ENCODE measurements at regions not wholly inside any gene's neighbourhood (a gene's known extent, or its start where the extent isn't known, plus 50 kb on each side); places are given as distances from the start of the nearest gene placed in this dataset.
A peak's percentile ranks its signal among the peaks of the same experiment; 100 is the strongest.

DNA sequence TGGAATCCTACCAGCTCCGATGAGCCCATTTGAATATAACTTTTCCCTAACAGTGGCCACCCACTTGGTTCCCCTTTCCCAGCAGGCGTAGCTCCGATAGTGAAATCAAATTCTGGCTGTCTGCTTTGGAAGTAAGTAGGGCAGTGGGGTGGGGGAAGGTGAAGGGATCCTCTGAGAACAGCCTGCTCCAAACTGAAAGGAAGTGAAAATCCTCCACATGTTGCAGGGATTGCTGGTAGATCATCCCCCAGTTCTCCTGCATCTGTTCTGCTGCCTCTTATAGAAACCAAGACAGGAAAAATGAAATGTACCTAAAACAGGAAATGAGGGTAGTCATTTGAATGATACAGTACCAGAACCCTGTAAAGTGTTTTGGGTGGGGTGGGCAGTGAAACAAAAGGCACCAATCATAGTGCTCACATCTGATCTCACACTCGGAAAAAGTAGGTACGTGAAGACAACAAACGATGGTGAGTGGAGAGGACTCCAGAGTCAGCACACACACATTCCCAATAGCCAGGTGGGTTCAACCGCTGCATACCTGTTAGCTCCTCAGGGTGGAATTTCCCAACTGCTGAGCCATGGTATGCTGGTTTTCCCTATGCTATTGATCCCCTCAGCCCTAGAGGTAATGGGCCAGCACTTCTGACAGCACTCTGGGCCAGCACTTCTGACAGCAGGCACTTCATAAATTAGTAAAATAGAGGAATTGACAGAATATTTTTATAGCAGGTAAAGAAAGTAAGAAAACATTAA lies 304.9 kb upstream of the ADAMTS9 start:
- Histone ChIP-seq H3K4me3 (no peak overlapping the region), H3K4me1 (peaks cover 0 to 12% (median 10%) of the 10 kb centered on the region in 4 donors)

GRCh38 chr3:64988188-64988587 lies 300.4 kb upstream of the ADAMTS9 start:
- H3K27ac ChIP-seq (replicated peaks in 1 of 4) = no peak overlapping the region
- H3K36me3 ChIP-seq = no peaks in the 10 kb centered on the region
- TF ChIP-seq POLR2AphosphoS5 (IDR thresholded peaks at IDR 0.05) (peak; percentile 17 to 23), POLR2A (IDR thresholded peaks at IDR 0.05; ENCODE audit: low read depth) (no peak)
- intact Hi-C loops (cut with DNase I) = no loop called here
- H3K4me1 ChIP-seq = peaks cover 0 to 7% (median 0%) of the 10 kb centered on the region in 4 donors
- H3K9me3 ChIP-seq = no peaks in the 10 kb centered on the region
- WGBS = 55% methylated on average over 3 of the region's 3 CpGs
- no peaks in the 10 kb centered on the region for H3K27me3 ChIP-seq
- H3K4me3 ChIP-seq = no peak overlapping the region
- no peak for DNase-seq (ENCODE audit: extremely low spot score)

More for the DNA sequence above, 304.9 kb upstream of the ADAMTS9 start:
- Histone ChIP-seq H3K36me3 (no peaks in the 10 kb centered on the region), H3K27me3 (no peaks in the 10 kb centered on the region), H3K9me3 (no peaks in the 10 kb centered on the region), H3K27ac (replicated peaks in 1 of 4) (no peak overlapping the region)
- DNase-seq (ENCODE audit: extremely low spot score) = no peak
- WGBS = 66% methylated on average over 7 of the region's 7 CpGs
- no peak for TF ChIP-seq POLR2A (IDR thresholded peaks at IDR 0.05; ENCODE audit: low read depth)
- TF ChIP-seq EP300 (IDR thresholded peaks at IDR 0.05) = no peak
- no peak for TF ChIP-seq POLR2AphosphoS5 (IDR thresholded peaks at IDR 0.05)
- TF ChIP-seq, protein P1, sequence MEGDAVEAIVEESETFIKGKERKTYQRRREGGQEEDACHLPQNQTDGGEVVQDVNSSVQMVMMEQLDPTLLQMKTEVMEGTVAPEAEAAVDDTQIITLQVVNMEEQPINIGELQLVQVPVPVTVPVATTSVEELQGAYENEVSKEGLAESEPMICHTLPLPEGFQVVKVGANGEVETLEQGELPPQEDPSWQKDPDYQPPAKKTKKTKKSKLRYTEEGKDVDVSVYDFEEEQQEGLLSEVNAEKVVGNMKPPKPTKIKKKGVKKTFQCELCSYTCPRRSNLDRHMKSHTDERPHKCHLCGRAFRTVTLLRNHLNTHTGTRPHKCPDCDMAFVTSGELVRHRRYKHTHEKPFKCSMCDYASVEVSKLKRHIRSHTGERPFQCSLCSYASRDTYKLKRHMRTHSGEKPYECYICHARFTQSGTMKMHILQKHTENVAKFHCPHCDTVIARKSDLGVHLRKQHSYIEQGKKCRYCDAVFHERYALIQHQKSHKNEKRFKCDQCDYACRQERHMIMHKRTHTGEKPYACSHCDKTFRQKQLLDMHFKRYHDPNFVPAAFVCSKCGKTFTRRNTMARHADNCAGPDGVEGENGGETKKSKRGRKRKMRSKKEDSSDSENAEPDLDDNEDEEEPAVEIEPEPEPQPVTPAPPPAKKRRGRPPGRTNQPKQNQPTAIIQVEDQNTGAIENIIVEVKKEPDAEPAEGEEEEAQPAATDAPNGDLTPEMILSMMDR (IDR thresholded peaks at IDR 0.05) = no peak
- intact Hi-C loops (cut with DNase I) = no loop called here

DNA sequence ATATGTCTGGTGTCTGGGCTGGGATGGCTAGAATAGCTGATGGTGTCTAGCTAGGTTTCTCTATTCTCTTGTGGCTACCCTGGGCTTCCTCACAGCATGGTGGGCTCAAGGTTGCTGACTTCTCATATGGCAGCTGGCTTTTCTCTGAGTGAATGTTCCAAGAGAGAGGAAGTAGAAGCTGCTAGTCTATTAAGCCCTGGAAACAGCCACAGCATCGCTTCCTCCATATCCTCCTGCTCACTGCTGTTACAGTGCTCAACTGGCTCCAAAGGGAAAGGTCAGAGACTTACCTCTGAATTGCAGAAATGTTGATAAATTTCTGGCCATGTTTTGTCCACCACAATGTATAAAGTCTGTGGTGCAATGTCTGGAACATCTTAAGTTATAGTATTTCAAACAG lies 299.9 kb upstream of the ADAMTS9 start:
- no peaks in the 10 kb centered on the region for H3K36me3 ChIP-seq
- no peak for TF ChIP-seq POLR2AphosphoS5 (IDR thresholded peaks at IDR 0.05)
- TF ChIP-seq, protein P1 (IDR thresholded peaks at IDR 0.05) = no peak
- no peak for TF ChIP-seq POLR2A (IDR thresholded peaks at IDR 0.05; ENCODE audit: low read depth)
- TF ChIP-seq EP300 (IDR thresholded peaks at IDR 0.05) = no peak
- WGBS = 67% methylated on average over 1 of the region's 1 CpG
- no peak overlapping the region for H3K27ac ChIP-seq (replicated peaks in 1 of 4)
- intact Hi-C loops (cut with DNase I) = no loop called here
- H3K4me1 ChIP-seq = peaks cover 0 to 6% (median 0%) of the 10 kb centered on the region in 4 donors
- H3K27me3 ChIP-seq = no peaks in the 10 kb centered on the region
- no peak overlapping the region for H3K4me3 ChIP-seq
- DNase-seq (ENCODE audit: extremely low spot score) = no peak
- no peaks in the 10 kb centered on the region for H3K9me3 ChIP-seq

GRCh38 chr3:64985072-64985471 lies 297.3 kb upstream of the ADAMTS9 start:
- TF ChIP-seq POLR2A (IDR thresholded peaks at IDR 0.05; ENCODE audit: low read depth) (no peak), POLR2AphosphoS5 (IDR thresholded peaks at IDR 0.05) (no peak), EP300 (IDR thresholded peaks at IDR 0.05) (no peak)
- TF ChIP-seq, protein P1 (IDR thresholded peaks at IDR 0.05) = no peak
- intact Hi-C loops (cut with DNase I) = no loop called here
- no peaks in the 10 kb centered on the region for H3K9me3 ChIP-seq
- no peaks in the 10 kb centered on the region for H3K4me1 ChIP-seq
- no peaks in the 10 kb centered on the region for H3K36me3 ChIP-seq
- no peak overlapping the region for H3K27ac ChIP-seq (replicated peaks in 1 of 4)
- H3K4me3 ChIP-seq = no peak overlapping the region
- H3K27me3 ChIP-seq = no peaks in the 10 kb centered on the region
- DNase-seq (ENCODE audit: extremely low spot score) = no peak
- 96% methylated on average over 2 of the region's 2 CpGs for WGBS

DNA sequence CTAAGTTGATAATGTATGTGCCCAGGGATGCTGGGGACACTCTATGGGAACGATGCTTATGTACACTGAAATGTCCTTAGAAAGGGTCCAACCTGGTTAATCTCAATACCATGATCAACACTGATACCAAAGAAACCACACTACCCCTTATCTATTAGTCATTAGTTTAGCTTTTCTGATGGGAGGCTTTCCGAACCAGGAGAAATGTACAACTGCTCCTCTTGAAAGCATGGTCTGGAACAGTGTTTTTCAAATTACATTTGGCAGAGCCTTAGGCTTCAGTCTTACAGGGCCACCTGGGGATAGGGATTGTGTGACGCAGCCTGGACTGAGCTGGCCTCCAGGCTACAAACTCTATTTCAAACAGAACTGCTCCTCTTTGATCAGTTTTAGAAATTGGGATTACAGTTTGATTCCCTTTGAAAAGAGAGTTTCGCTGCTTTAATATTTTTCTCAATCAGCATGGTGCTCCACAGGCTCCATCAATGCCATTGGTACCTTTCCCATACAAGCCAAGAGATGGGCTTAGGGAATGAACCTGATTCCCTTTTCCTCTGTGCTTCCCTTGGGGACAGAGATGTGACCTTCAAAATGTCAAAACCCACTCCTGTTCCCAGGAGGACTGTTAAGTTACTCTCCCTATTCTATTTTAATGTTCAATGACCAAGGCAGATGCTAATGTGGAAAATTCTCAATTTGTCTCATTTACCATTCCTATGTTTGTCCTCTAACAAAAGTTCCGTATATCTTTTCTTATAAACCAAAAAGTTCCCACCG lies 296.0 kb upstream of the ADAMTS9 start:
- Histone ChIP-seq H3K4me3 (no peak overlapping the region), H3K9me3 (no peaks in the 10 kb centered on the region), H3K27ac (replicated peaks in 1 of 4) (no peak overlapping the region), H3K4me1 (no peaks in the 10 kb centered on the region), H3K36me3 (no peaks in the 10 kb centered on the region), H3K27me3 (no peaks in the 10 kb centered on the region)
- WGBS = 93% methylated on average over 6 of the region's 6 CpGs
- intact Hi-C loops (cut with DNase I) = no loop called here
- no peak for TF ChIP-seq EP300 (IDR thresholded peaks at IDR 0.05)
- TF ChIP-seq POLR2A (IDR thresholded peaks at IDR 0.05; ENCODE audit: low read depth) = no peak
- TF ChIP-seq POLR2AphosphoS5 (IDR thresholded peaks at IDR 0.05) = no peak
- TF ChIP-seq, protein P1 (IDR thresholded peaks at IDR 0.05) = no peak
- no peak for DNase-seq (ENCODE audit: extremely low spot score)
